Osteoblast (primary cell): ENCODE measurements at regions not wholly inside any gene's neighbourhood (a gene's known extent, or its start where the extent isn't known, plus 50 kb on each side); places are given as distances from the start of the nearest gene placed in this dataset.
A peak's percentile ranks its signal among the peaks of the same experiment; 100 is the strongest.

Source experiments
- DNase-seq: peaks from one replicate; pipeline ENCODE4 v3.0.0; 2011; ENCODE audit warnings: low spot score, mixed read lengths; ENCODE audit not compliant: insufficient read length; ENCODE audit errors: missing footprints
- H2AFZ ChIP-seq: 2 replicates; pipeline ENCODE4 v1.6.0; 2011; ENCODE audit warnings: mild to moderate bottlenecking, low read length
- H3K27ac ChIP-seq: 2 replicates; pipeline ENCODE4 v1.5.1; 2011; ENCODE audit warnings: mild to moderate bottlenecking, low read depth, low read length, moderate library complexity
- H3K27me3 ChIP-seq: 2 replicates; pipeline ENCODE4 v1.6.0; 2012; ENCODE audit warnings: mild to moderate bottlenecking, control low read depth, inconsistent platforms, low read length, moderate library complexity; ENCODE audit not compliant: insufficient read depth
- H3K36me3 ChIP-seq: 2 replicates; pipeline ENCODE4 v1.5.1; 2011; ENCODE audit warnings: mild to moderate bottlenecking, low read length, control low read depth, moderate library complexity; ENCODE audit not compliant: insufficient read depth
- H3K4me1 ChIP-seq: 2 replicates; pipeline ENCODE4 v1.5.1; 2011; ENCODE audit warnings: mild to moderate bottlenecking, low read length, control low read depth, moderate library complexity; ENCODE audit not compliant: insufficient read depth
- H3K4me2 ChIP-seq: 2 replicates; pipeline ENCODE4 v1.6.0; 2011; ENCODE audit warnings: mild to moderate bottlenecking, low read length; ENCODE audit not compliant: insufficient read depth
- H3K4me3 ChIP-seq: fragments of 200-600 bp; sonication (generic); 3 replicates; pipeline ENCODE4 v1.5.1; 2012; ENCODE audit warnings: mild to moderate bottlenecking, low read length, inconsistent platforms; ENCODE audit not compliant: insufficient read depth
- H3K79me2 ChIP-seq: 2 replicates; pipeline ENCODE4 v1.6.0; 2012; ENCODE audit warnings: mild to moderate bottlenecking, low read length, control low read depth, inconsistent platforms; ENCODE audit not compliant: insufficient read depth
- H3K9me3 ChIP-seq: 2 replicates; pipeline ENCODE4 v1.5.1; 2011; ENCODE audit warnings: low read depth, low read length, control low read depth
- H4K20me1 ChIP-seq: 2 replicates; pipeline ENCODE4 v1.6.0; 2012; ENCODE audit warnings: mild to moderate bottlenecking, low read length, control low read depth; ENCODE audit not compliant: insufficient read depth
- TF ChIP-seq, protein P1 (sequence below): IDR thresholded peaks from 2 replicates; pipeline ENCODE4 v1.5.1; 2011; ENCODE audit warnings: mild to moderate bottlenecking, low read depth, low read length, moderate library complexity; ENCODE audit errors: extremely low read depth

DNA sequence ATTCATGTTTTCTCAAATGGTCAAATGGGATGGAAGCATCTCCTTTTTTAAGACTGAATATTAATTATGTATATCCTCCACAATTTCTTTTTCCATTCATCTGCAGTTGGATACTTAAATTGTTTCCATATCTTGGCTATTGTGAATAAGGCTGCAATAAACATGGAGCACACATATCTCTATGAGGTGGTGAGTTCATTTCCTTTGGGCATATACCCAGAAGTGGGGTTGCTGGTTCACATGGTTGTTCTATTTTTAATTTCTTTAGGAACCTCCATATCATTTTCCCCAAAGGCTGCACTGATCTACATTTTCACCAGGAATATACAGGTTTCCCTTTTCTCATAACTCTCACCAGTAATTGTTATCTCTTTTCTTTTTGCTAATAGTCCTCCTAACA, 566.3 kb downstream of the KCTD12 start:
- H3K27me3 ChIP-seq: no peaks in the 10 kb centered on the region
- no peaks in the 10 kb centered on the region for H3K4me1 ChIP-seq
- no peaks in the 10 kb centered on the region for H3K9me3 ChIP-seq
- no peaks in the 10 kb centered on the region for H4K20me1 ChIP-seq
- H3K79me2 ChIP-seq: no peaks in the 10 kb centered on the region
- H3K36me3 ChIP-seq: no peaks in the 10 kb centered on the region
- H3K27ac ChIP-seq: no peak overlapping the region
- TF ChIP-seq, protein P1, sequence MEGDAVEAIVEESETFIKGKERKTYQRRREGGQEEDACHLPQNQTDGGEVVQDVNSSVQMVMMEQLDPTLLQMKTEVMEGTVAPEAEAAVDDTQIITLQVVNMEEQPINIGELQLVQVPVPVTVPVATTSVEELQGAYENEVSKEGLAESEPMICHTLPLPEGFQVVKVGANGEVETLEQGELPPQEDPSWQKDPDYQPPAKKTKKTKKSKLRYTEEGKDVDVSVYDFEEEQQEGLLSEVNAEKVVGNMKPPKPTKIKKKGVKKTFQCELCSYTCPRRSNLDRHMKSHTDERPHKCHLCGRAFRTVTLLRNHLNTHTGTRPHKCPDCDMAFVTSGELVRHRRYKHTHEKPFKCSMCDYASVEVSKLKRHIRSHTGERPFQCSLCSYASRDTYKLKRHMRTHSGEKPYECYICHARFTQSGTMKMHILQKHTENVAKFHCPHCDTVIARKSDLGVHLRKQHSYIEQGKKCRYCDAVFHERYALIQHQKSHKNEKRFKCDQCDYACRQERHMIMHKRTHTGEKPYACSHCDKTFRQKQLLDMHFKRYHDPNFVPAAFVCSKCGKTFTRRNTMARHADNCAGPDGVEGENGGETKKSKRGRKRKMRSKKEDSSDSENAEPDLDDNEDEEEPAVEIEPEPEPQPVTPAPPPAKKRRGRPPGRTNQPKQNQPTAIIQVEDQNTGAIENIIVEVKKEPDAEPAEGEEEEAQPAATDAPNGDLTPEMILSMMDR: no peak
- no peak for DNase-seq
- H2AFZ ChIP-seq: no peak overlapping the region
- no peak overlapping the region for H3K4me2 ChIP-seq
- no peak overlapping the region for H3K4me3 ChIP-seq

DNA sequence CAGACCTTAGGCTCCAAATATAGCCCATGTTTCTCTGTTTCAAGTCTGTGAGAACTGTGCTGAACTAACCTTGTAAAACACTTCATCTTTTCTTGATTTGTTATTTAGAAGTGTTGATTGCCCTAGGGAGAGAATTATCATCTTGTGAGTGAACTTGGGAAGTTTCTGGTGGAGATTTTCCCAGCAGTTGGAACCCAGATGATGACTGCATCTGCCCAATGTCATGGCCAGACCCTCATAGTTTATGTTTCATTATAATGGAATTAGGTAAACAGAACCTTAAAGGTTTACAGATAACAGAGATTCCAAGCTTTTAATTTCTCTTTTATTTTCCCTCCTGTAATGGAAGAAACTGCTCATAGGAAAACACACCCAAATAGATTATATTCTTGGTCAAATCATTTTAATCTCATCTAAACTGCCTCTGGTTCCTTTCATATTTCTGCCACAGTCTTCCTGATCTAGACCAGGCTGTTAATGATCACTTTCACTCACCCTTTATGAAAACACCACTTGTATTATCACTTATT, 569.1 kb downstream of the KCTD12 start:
- Histone ChIP-seq H3K79me2 (no peaks in the 10 kb centered on the region), H3K4me2 (no peak overlapping the region), H3K27ac (no peak overlapping the region), H3K4me1 (no peaks in the 10 kb centered on the region), H3K27me3 (no peaks in the 10 kb centered on the region), H4K20me1 (no peaks in the 10 kb centered on the region), H3K9me3 (no peaks in the 10 kb centered on the region), H2AFZ (no peak overlapping the region), H3K4me3 (no peak overlapping the region), H3K36me3 (no peaks in the 10 kb centered on the region)
- TF ChIP-seq, protein P1: no peak
- no peak for DNase-seq

DNA sequence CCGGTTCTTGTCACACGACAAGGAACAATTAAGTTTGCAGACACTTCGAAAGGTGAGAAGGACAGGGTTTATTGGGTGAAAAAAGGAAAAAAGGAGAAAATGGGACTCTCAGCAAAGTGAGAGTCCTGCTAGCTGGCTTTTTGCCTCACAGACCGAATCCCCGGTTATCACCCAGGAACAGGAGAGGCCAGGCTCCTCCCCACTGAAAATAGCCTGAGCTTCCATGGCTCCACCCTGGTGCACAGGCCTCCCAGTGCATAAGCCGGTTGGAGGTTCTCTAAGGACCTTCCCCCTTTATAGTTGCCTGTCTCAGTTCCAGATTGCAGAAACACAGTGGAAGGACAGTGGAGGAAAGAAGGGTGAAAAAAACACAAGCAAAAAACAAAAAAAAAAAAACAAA, 571.7 kb downstream of the KCTD12 start:
- Histone ChIP-seq H3K4me1 (no peaks in the 10 kb centered on the region), H3K9me3 (no peaks in the 10 kb centered on the region), H3K27ac (no peak overlapping the region), H3K79me2 (no peaks in the 10 kb centered on the region), H3K36me3 (no peaks in the 10 kb centered on the region), H3K4me3 (no peak overlapping the region), H3K27me3 (no peaks in the 10 kb centered on the region), H2AFZ (no peak overlapping the region), H3K4me2 (no peak overlapping the region), H4K20me1 (no peaks in the 10 kb centered on the region)
- TF ChIP-seq, protein P1: no peak
- no peak for DNase-seq

DNA sequence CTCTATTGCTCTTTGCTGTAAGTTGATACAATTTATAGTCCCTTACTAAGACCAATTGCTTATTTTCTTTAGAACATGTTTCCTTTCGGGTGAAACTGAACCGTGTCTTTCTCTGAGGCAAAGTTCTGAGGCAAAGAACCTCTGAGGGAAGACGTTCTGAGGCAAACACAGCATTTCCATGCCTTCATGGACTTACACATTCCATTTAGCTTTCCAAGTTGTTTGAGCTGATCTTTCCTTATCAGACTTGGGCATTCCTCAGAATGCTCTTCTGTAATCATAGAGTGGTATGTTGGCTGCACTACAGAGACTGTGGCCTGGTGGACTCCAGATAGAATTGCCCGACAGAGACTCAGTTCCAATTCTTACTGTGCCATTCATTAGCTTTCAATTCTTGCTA, 579.1 kb downstream of the KCTD12 start:
- no peaks in the 10 kb centered on the region for H3K36me3 ChIP-seq
- TF ChIP-seq, protein P1: no peak
- no peaks in the 10 kb centered on the region for H3K27me3 ChIP-seq
- H4K20me1 ChIP-seq: no peaks in the 10 kb centered on the region
- no peak for DNase-seq
- no peaks in the 10 kb centered on the region for H3K4me1 ChIP-seq
- H3K27ac ChIP-seq: no peak overlapping the region
- peak overlapping the region; percentile 28 for H3K4me2 ChIP-seq
- H2AFZ ChIP-seq: peak overlapping the region; percentile 21
- H3K79me2 ChIP-seq: no peaks in the 10 kb centered on the region
- no peak overlapping the region for H3K4me3 ChIP-seq
- no peaks in the 10 kb centered on the region for H3K9me3 ChIP-seq
